ENCODE measurements at regions not wholly inside any gene's neighbourhood (a gene's known extent, or its start where the extent isn't known, plus 50 kb on each side); places are given as distances from the start of the nearest gene placed in this dataset.

DNA sequence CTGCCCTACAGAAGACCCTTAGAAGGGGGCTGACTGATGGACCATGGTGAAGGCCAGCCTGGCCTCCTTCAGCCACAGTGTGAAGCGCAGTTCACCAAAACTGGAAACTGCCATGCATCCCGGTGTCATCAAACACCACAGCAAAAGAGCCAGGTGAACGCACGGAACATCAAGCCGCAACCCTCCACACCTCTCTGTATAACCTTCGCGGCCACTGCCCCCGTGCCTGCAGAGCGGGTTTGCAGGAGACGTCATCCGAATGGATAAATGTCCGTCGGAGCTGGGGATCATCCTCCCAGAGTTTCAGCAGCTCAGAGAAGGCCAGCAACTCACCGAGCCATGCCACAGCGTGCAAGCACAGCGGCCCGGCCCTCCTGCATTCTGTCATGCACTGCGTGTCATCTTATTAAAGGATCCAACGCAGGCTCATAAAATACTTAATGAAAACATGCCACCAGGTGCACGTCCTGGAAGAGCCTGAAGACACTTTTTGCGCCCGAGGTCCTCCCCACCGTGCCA lies 309.9 kb downstream of the BRD1 start:
- intact Hi-C loops (cut with DNase I), result no loop called here
- WGBS, 3 donors, result 82 to 93% (median 88%) methylated on average over 22 to 23 of the region's 23 CpGs

DNA sequence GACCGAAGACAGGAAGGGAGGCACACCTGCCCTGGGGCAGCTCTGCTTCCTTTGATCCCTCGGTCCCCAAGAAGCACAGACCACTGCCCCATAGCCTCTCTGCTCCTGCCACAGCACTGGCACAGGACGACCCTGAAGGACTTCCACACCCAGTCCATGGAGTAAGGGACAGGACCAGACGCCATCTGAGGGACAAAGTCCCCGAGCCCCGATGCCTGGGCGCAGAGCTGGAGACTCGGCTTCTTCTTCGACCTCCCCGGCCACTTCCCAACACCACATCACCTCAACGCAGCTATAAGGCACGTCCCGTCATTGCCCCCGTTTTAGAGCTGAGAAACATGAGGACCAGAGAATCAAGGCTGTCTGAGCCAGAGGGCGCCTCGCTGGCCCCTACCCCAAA lies 310.5 kb downstream of the BRD1 start:
- TF ChIP-seq, protein P1, sequence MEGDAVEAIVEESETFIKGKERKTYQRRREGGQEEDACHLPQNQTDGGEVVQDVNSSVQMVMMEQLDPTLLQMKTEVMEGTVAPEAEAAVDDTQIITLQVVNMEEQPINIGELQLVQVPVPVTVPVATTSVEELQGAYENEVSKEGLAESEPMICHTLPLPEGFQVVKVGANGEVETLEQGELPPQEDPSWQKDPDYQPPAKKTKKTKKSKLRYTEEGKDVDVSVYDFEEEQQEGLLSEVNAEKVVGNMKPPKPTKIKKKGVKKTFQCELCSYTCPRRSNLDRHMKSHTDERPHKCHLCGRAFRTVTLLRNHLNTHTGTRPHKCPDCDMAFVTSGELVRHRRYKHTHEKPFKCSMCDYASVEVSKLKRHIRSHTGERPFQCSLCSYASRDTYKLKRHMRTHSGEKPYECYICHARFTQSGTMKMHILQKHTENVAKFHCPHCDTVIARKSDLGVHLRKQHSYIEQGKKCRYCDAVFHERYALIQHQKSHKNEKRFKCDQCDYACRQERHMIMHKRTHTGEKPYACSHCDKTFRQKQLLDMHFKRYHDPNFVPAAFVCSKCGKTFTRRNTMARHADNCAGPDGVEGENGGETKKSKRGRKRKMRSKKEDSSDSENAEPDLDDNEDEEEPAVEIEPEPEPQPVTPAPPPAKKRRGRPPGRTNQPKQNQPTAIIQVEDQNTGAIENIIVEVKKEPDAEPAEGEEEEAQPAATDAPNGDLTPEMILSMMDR (IDR thresholded peaks at IDR 0.05), result no peak
- H3K27ac ChIP-seq, result no peak overlapping the region
- no peaks in the 10 kb centered on the region for H3K9me3 ChIP-seq
- 93 to 95% (median 93%) methylated on average over 16 of the region's 16 CpGs for WGBS, 3 donors
- H3K4me1 ChIP-seq, result no peaks in the 10 kb centered on the region
- no peaks in the 10 kb centered on the region for H3K36me3 ChIP-seq (ENCODE audit: insufficient read depth in 1 of 2, low read depth in 1 of 2)
- intact Hi-C loops (cut with DNase I), result no loop called here
- DNase-seq (no peak), ATAC-seq (no peak)
- H3K4me3 ChIP-seq, result no peak overlapping the region
- H3K27me3 ChIP-seq (ENCODE audit: insufficient read depth in 3 of 3, low read length in 2 of 3), result peaks cover 0 to 2% (median 0%) of the 10 kb centered on the region in 3 donors

More for the DNA sequence above, 309.9 kb downstream of the BRD1 start:
- Histone ChIP-seq H3K36me3 (ENCODE audit: insufficient read depth in 1 of 2, low read depth in 1 of 2) (no peaks in the 10 kb centered on the region), H3K4me1 (no peaks in the 10 kb centered on the region), H3K27ac (no peak overlapping the region), H3K27me3 (ENCODE audit: insufficient read depth in 3 of 3, low read length in 2 of 3) (peaks cover 0 to 3% (median 2%) of the 10 kb centered on the region in 3 donors), H3K4me3 (no peak overlapping the region), H3K9me3 (no peaks in the 10 kb centered on the region)
- ATAC-seq (no peak), DNase-seq (no peak)
- TF ChIP-seq, protein P1 (IDR thresholded peaks at IDR 0.05), result no peak

DNA sequence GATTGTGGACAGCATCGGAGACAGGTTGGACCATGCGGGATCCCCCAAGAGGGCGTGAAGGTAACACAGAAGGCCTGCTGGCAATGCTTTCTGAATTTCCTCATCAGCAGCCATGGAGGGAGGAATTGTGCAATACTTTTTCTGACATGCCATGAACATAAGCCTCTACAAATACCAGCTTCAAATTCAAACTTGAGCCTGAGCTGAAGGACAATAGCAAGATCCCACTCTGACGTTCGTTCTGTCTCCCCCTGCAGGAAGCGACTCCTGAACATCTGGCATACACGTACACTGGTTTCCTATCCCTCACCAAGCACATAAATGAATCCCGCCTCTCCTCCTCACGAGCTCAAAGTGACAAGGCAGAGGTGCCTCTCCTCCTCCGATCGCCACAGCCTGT lies 312.2 kb downstream of the BRD1 start:
- 79 to 86% (median 80%) methylated on average over 11 of the region's 11 CpGs for WGBS, 3 donors
- intact Hi-C loops (cut with DNase I), result no loop called here
- peaks cover 0 to 2% (median 0%) of the 10 kb centered on the region in 3 donors for H3K27me3 ChIP-seq (ENCODE audit: insufficient read depth in 3 of 3, low read length in 2 of 3)

DNA sequence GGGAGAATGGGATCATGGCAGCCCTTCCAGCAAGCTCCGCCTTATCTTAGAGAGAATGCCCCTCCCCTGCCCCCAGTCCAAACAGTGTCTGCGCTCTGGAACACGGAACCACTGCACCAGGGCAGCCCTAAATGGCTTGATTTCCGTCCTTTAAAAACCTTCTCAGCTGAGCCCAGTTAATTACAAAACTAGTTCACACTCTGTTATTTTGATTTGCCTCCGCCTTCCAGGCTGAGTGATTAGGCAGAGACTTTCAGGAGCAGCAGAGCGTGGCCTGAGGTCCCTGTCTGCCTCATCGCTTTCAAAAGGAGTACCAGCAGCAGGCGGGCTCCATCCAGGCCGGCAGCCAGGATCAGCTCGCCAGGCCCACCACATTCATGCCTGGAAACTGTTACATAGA lies 313.0 kb downstream of the BRD1 start:
- TF ChIP-seq, protein P1 (IDR thresholded peaks at IDR 0.05), result no peak
- Histone ChIP-seq H3K9me3 (peaks cover 10% of the 10 kb centered on the region), H3K4me1 (no peaks in the 10 kb centered on the region), H3K4me3 (no peak overlapping the region), H3K27ac (no peak overlapping the region), H3K27me3 (ENCODE audit: insufficient read depth in 3 of 3, low read length in 2 of 3) (no peaks in the 10 kb centered on the region), H3K36me3 (ENCODE audit: insufficient read depth in 1 of 2, low read depth in 1 of 2) (no peaks in the 10 kb centered on the region)
- ATAC-seq (no peak), DNase-seq (no peak)
- 75 to 87% (median 85%) methylated on average over 10 of the region's 10 CpGs for WGBS, 3 donors
- intact Hi-C loops (cut with DNase I), result no loop called here

More for the DNA sequence above, 312.2 kb downstream of the BRD1 start:
- TF ChIP-seq, protein P1 (IDR thresholded peaks at IDR 0.05), result no peak
- no peak for ATAC-seq
- DNase-seq, result no peak
- H3K4me3 ChIP-seq, result no peak overlapping the region
- no peaks in the 10 kb centered on the region for H3K4me1 ChIP-seq
- H3K9me3 ChIP-seq, result peaks cover 10% of the 10 kb centered on the region
- no peak overlapping the region for H3K27ac ChIP-seq
- H3K36me3 ChIP-seq (ENCODE audit: insufficient read depth in 1 of 2, low read depth in 1 of 2), result no peaks in the 10 kb centered on the region

DNA sequence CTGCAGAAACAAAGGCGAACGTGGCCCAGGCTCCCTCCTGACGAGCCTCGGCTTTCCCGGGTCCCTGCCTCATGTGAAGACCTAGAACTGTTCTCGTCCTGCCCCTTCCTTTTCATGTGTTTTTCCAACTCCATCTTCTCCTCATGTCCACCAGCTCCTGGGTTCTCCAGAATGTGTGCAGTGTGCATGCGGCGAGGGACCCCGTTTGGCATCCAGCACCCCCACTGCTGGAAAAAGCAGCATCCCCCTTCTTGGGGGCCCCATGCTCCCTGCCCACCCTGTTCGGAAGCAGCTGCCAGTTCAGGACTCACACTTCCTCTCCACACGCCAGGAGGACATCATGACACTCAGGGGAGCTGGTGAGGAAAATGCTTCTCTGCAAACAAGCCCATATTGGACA lies 313.5 kb downstream of the BRD1 start:
- WGBS, 3 donors, result 80 to 84% (median 84%) methylated on average over 11 of the region's 11 CpGs
- ATAC-seq (no peak), DNase-seq (no peak)
- TF ChIP-seq, protein P1 (IDR thresholded peaks at IDR 0.05), result no peak
- H3K36me3 ChIP-seq (ENCODE audit: insufficient read depth in 1 of 2, low read depth in 1 of 2), result no peaks in the 10 kb centered on the region
- no peak overlapping the region for H3K4me3 ChIP-seq
- H3K9me3 ChIP-seq, result peaks cover 10% of the 10 kb centered on the region
- no peaks in the 10 kb centered on the region for H3K27me3 ChIP-seq (ENCODE audit: insufficient read depth in 3 of 3, low read length in 2 of 3)
- no peak overlapping the region for H3K27ac ChIP-seq
- H3K4me1 ChIP-seq, result no peaks in the 10 kb centered on the region
- intact Hi-C loops (cut with DNase I), result no loop called here

All from psoas muscle (tissue), 7 donors.